COLO668 (cell line): ENCODE measurements at regions not wholly inside any gene's neighbourhood (a gene's known extent, or its start where the extent isn't known, plus 50 kb on each side); places are given as distances from the start of the nearest gene placed in this dataset.
"Not testable (repeated sequence)": the region's sequence is repeated elsewhere in the genome, so short reads cannot be mapped to it uniquely, and the experiment has no call there.

Experiments used
- DNase-seq: peaks from one replicate; lab custom pipeline; 2025; ENCODE audit not compliant: unreplicated experiment; lab: John Stamatoyannopoulos, UW

DNA sequence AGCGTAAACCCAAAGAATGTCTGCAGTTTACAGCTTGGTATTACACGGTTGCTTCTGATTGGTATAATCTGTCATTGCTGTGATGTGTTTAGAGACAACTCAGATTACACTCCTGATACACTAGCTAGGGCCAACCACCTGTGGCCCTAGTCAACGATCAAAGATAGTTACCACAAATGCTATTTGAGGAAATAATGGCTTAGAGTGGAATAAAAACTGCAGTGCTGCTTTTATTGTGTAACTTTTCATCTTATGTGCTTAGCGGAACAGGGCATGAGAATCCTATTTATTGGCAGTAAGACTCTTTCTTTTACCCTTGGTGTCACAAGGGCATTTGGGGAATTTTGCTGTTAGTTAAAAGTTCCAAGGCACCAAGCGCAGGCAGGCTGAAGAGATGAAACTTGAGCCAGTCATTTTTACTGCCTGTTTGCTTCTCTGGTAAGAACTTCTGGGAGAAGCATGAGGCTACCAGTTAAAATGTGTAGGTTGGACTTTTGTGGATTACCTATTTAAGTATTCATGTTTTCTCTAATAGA, 363.3 kb downstream of the KCNRG start:
- DNase-seq: peak; percentile 57

DNA sequence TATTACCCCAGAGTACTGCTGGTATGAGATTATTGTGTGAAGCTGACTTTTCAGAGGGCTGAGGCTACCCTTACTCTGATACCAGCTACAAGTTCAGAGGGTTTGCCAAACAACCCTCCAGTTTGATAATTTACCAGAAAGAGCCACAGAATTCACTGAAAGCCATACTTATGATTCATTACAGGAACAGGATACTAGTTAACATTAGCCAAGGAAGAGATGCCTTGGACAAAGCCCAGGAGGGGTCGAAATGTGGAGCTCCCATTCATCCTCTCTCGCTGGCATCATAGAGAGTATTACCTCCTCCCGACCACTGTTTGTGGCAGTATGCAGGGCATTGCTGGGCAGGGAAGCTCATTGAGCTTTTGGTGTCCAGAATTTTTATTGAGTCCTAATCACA, 364.3 kb downstream of the KCNRG start:
- no peak for DNase-seq

DNA sequence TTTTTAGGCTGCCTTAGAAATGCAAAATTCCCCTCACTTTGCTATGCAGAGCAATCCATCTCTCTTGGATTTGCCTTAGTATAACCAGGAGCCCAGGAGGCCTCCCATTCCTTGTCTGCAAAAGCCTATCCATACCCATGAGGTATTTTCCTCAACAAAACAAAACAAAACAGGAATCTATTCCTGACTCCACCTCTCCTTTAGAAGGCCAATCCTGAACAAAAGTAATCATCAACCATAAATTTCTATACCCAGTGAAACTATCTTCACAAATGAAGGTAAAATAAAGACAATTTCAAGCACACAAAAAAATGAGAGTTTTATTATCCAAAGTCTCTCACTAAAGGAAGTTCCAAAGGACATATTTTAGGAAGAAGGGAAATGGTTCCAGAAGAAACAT, 365.7 kb downstream of the KCNRG start:
- DNase-seq: no peak

DNA sequence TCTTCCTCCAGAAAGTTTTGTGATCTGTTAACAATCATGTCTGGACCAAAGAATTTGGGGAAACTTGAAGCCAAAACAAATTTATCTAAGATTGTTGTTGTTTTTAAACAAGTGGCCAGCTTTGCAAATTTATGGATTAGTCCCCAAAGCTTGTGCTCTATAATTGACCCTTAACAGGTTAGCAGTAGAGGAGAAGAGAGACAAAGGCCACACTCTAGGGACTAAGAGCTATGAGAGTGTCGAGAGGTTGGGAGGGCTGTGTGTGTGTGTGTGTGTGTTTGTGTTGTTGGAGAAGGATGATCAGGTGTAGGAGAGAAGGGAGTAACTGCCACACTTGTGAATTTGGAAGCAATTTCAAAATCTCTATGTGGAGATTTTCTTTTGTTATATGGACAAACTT, 367.3 kb downstream of the KCNRG start:
- DNase-seq: no peak

DNA sequence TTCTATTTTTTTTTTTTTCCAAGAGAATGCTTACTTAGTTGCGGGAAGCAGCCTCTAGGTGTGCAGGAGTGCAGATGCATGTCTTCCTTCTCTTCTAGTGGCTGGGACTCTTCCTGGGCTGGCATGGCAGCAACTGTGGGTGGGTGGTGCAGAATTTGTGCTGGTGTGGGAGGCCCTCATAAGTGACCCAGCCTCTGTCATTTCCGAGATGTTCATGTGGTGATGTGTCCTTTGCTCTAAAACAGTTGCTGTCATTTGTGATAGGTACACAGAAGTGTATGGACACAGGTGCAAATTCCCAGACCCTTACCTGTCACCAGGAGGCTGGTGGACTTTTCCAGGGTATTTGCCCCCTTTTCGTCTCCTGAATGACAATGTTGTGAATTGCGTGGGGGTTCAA, 367.7 kb downstream of the KCNRG start:
- DNase-seq: no peak

DNA sequence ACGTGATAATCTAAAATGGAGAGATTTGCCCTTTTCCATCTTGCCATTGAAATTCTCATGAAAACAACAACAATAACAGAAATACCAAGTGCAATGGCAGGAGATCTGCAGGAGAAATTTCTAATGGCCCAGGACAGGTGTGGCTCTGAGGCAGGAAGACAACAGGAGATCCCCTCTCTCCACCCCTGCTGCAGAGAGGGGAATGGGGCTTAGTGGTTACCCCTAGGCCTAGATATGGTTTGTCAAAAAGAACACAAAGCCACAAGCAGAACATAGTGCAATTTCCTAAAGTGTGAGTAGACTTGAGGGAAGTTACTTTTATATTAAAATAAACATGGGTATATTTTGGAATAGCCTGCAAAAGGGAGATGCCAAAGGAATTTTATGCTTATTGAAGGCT, 369.5 kb downstream of the KCNRG start:
- no peak for DNase-seq

DNA sequence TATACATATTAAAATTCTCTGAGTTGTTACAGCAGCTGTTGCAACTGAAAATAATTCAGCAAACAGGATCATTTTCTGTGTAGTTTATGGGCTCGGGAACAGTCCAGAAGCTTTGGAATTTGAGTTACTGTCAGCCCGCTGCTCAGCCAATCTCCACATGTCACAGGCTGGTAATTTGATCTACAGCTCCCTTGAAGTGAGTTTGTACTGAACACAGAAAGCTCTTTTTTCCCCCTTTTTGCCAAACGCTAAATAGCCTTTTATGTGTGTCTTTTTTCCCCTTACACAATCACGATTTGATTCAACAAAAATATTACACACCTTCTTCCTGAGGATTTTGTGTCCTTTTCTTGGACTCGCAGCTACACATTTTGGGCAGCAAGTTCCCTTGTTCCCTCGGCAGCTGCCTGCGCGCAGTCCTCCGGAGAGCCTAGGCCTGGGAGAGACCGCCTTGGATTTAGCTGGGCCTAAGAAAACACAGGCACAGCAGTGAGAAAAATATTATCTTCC, 371.4 kb downstream of the KCNRG start:
- DNase-seq: no peak

DNA sequence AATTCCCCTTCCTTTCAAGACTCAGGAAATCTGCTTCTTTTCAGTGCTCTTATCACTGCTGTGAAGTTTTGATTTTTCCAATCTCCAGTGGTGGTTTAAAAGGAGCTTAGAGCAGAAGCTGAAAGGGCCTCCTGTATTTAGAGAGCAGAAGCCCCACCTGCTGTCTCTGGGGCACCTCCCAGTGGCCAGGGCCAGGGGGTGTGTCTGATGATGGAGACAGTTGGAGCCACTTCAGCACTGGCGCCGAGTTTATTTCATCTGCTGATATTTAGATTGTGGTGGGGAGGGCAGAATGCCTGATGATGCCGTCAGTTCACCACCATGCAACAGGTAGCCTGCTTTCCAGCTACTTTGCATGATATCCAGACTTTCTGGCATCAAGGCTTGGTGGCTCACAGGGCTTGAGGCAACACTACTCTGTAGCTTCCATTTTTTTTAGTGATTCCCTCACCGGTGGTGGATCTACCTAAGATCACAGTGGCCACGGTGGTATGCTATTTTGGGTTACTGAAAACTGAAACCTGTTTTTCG, 371.9 kb downstream of the KCNRG start:
- DNase-seq: peak; percentile 77

DNA sequence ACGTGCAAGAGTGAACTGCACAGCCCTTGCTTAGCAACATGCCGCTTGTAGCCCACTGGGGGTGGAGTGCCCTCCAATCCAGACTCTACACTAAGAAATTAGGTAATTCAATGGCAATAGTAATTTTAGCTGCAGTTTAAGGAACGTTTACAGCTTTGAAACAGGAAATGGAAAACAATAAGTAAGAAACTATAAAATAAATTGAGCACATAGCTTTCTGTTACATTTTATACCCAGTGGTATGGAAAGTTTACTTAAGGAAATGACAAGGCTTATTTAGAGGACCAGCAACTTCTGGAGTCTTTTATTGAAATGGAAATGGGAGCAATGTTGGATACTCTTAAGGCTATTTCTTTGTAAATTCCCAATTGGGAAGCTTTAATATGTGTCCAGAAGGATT, 373.2 kb downstream of the KCNRG start:
- no peak for DNase-seq

DNA sequence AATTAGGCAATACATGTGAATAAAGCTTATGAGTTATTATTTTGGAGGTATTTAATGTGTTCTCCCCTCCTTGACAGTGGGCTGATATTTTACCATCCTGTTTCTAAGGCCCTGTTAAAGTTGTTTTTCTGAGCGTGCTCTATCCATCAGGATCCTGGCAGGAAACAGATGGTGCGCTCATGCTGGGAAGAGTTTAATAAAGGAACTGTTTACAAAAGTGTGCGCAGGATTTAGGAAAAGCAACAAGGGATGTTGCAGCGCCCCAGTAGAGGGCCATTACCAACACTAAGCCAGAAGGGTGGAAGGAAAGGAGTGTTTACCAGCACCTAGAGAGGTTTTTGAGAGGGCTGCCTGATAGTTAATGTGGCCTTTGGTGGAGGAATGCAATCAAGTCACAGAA, 374.5 kb downstream of the KCNRG start:
- peak; percentile 53 for DNase-seq

DNA sequence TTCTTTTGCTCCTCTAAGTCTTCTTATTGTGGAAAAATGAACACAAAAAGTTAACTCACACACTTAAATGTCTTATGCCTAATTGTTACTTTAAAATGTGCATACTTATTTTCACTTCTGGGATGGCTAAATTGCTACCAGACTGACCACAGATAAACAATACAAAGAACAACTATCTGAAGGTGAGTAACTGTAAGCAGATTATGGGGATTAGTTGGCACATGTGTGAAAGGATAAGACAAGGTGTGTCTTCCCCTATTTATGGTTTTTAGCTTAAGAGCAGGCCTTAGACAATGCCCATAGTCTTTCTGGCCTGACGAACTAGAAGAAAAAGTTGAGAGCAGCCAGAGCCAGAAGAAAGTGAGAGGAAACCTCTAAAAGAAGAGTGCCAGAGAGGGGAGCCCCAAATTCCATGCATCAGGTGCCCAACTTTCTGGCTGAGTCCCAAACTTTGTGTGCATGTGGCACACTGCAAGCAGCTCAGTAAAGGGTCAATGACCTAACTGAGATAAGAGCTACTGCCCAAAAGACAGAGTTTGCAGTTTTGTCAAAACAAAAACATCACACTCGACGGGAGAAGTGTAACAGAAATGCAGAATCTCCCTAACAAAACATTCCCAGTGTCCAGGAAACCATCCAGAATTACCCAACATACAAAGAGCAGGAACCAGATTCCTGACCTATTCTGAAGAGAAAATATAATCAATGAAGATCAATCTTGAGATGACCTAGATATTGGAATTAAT, 375.4 kb downstream of the KCNRG start:
- no peak for DNase-seq

DNA sequence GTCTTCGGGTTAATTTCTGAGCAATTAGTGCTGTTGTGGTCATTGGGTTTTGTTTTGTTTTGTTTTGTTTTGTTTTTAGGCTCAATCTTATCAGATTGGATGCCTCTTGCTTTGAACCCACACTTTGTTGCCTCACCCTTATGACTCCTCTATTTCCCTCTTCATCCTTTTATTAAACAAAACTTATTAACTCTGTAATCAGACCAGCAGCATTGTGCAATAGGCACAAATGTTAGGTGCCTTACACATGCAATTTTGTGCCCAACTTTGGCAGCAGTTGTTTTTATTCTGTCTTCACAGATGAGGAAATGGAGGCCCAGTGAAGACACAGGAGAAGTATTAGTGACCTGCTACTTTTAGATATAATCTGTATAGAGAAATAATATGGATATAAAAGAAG, 377.7 kb downstream of the KCNRG start:
- no peak for DNase-seq

DNA sequence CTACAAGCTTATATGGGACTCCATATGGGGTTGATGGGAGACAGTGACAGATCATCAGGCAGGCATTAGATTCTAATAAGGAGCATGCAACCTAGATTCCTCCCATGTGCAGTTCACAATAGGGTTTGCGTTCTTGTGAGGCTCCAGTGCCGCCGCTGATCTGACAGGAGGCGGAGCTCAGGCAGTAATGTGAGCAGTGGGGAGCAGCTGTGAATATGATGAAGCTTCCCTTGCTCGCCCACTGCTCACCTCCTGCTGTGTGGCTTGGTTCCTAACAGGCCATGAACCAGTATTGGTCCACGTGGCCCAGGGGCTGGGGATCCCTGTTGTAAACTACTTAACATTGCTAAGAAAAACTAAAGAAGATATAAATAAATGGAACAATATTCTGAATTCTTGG, 378.4 kb downstream of the KCNRG start:
- DNase-seq: peak; percentile 44

DNA sequence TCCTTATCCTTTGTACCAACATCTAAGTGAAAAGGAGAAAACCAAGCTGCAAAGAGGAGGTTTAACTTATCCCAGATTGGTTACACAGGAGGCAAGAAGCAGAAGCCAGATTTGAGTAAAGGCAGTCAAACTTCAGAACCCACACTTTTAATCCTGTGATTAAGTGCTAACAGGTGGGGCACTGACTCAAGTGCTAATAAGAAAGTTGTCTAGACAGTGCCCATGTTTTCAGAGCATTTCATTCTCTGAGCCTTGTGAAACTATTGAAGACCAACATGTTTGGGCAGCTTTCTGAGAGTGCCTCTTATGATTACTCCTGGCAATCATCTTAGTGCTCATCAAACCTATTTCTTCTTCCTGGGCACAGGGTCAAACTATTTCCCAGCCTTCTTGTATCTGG, 380.8 kb downstream of the KCNRG start:
- DNase-seq: no peak

DNA sequence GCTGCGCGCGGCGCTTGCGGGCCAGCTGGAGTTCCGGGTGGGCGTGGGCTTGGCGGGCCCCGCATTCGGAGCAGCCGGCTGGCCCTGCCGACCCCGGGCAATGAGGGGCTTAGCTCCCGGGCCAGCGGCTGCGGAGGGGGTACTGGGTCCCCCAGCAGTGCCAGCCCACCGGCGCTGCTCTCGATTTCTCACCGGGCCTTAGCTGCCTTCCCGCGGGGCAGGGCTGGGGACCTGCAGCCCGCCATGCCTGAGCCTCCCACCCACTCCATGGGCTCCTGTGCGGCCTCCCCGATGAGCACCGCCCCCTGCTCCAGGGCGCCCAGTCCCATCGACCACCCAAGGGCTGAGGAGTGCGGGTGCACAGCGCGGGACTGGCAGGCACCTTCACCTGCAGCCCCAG, 381.4 kb downstream of the KCNRG start:
- DNase-seq: not testable (repeated sequence)

DNA sequence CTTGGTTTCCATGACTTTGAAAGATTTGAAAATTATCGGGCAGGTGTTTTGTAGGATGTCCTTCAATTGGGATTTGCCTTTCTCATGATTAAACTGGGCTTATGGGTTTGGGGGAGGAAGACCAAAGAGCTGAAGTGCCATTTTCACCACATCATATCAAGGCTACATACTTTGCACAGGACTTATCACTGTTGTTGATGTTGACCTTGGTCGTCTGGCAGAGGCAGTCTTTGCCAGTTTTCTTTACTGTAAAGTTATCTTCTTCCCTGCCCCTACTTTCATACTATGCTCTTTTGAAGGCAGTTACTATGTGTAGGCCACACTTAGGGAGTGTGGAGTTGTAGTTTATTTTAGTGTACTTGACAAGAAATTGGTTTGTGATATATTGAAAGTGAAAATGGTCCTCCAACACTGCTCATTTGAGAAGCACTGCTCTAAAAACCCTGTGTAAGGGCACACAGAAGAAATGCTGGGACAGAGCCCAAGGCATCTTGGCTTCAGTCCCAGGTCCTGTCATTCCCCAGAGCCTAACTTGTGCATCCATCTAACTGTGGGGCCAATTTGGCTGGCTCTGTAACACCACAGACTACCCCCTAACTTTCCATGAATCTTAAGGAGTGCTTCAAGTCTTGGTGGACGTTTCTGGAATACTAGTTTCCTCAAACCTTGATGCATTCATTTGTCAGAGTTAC, 384.9 kb downstream of the KCNRG start:
- no peak for DNase-seq

DNA sequence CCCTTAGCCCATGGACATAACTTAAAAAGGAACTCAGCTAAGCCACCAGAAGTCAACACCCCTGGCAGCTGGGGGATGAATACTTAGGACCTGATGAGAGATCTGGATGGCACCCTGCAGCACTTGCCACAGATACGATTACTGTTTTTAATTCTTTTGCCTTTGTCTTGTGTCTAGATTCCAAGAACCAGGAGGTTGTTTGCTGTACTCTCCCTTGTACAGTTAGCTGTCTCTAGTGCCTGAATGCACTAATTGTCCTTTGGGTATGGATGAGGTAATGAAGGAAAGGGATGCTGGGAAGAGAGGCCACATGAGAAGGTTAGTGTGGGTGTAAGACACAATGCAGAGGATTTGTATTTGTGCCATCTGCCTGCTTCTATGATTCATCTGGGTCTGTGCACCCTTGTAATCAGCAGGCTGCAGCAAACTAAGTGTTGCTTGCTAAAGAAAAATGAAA, 385.8 kb downstream of the KCNRG start:
- no peak for DNase-seq

DNA sequence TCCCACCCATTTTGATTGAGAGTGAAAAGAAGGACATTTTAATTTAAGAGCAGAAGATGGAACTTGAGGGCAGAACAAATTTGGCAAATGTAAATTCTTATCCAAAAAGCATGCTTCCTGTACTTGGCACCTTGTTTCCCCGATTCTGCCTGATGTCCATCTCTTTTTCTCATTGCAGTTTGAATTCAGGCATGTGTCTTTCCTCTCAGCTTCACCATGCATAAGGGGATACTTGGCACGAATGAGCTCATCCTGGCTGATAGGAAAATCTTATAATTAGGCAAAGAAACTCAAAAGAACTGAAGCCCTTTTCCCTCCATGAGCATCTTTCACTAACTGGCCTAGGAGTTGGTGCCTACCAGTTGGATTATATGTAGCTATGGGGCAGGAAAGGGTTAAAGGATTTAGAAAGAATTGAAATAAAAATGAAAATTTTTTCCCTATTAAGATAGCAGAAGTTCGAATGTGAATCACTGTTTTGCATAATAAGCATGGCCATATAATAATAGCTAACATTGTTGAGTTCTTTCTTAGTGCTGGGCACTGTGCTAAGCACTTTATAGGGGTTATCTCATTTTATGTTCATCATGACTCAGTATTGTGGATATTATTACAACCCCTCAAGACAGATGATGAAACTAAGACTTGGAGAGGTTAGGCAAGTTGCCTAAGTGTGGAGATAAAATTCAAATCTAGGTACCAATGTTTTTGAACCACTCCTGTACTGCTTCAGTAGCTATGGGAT, 386.6 kb downstream of the KCNRG start:
- DNase-seq: no peak

DNA sequence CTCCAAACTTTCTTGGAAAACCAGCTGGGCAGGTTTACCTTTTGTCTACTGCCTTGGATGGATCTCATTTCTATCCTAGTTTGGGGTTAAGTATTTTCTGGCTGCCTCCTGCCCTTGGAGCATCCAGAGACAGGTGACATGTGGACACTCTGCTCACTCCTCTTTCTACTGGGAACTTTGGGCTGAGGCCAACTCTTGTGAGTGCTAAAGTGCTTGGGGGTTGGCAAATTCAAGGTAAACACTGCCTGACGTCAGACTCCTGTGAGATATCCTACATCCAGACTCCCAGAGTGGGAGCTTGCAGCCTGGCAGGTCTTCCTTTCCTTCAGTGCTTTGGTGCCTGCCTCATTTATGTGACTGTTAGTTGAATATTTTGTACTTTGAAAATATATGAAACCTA, 388.1 kb downstream of the KCNRG start:
- DNase-seq: peak; percentile 59

DNA sequence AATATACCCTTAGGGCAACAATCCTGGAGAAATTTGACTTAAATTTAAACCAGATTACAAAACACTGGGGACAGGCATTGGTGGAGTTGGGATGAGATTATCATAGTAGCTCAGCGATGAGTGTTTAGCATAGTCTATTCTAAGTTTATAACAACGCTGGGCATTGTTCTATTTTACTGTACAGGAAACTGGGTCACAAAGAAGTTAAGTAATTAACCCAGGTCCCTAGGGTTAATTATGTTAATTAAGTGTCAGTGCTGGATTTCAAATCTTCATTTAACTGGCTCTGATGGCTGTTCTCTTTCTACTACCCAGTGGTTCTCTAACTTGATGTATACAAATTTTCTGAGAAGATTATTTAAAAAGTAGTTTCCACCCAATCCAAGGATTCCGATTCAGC, 388.9 kb downstream of the KCNRG start:
- no peak for DNase-seq

DNA sequence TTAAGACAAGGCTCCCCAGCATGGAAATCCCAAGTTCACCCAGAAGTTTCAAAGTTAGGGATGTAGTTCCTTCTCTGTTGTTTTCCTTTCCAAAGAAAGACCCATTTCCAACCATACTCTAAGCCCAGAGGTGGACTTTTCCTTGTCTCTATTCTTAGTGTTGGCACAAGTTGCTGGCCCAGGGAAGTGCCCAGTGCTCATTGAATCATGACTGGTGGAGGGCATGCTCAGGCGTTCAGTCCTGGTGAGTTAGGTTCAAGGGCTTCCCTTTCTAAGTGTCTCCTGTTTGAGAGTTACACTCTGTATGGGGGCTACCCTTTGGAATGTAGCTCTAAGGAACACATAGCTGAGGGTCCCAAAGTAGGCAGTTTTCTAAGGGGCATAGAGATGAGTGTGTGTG, 389.5 kb downstream of the KCNRG start:
- no peak for DNase-seq
